Neural crest cell (in vitro differentiated cells): ENCODE measurements at regions not wholly inside any gene's neighbourhood (a gene's known extent, or its start where the extent isn't known, plus 50 kb on each side); places are given as distances from the start of the nearest gene placed in this dataset.

ENCODE experiments used
- DNase-seq: peaks from one replicate; pipeline ENCODE4 v3.0.0; 2021; ENCODE audit warnings: low read depth, mixed read lengths, low spot score
- H3K27ac Mint-ChIP-seq: one replicate; pipeline ENCODE4 v1.8.0; 2021; ENCODE audit warnings: mild to moderate bottlenecking, mixed read lengths; ENCODE audit not compliant: unreplicated experiment
- H3K27me3 Mint-ChIP-seq: 2 replicates; pipeline ENCODE4 v1.8.0; 2021; ENCODE audit warnings: low read depth, mild to moderate bottlenecking, mixed read lengths
- H3K36me3 Mint-ChIP-seq: 2 replicates; pipeline ENCODE4 v1.8.0; 2021; ENCODE audit warnings: low read depth, mild to moderate bottlenecking, mixed read lengths
- H3K4me1 Mint-ChIP-seq: 2 replicates; pipeline ENCODE4 v1.8.0; 2021; ENCODE audit warnings: mixed read lengths
- H3K4me3 Mint-ChIP-seq: one replicate; pipeline ENCODE4 v1.8.0; 2021; ENCODE audit warnings: mild to moderate bottlenecking, mixed read lengths
- H3K9me3 Mint-ChIP-seq: 2 replicates; pipeline ENCODE4 v1.8.0; 2021; ENCODE audit warnings: mixed read lengths
- TF ChIP-seq, protein P1 (sequence below): fragments of 200-600 bp; sonication (generic); conservative IDR thresholded peaks from 2 replicates; pipeline ENCODE4 v1.5.0; 2021; ENCODE audit warnings: antibody characterized with exemption, mild to moderate bottlenecking

DNA sequence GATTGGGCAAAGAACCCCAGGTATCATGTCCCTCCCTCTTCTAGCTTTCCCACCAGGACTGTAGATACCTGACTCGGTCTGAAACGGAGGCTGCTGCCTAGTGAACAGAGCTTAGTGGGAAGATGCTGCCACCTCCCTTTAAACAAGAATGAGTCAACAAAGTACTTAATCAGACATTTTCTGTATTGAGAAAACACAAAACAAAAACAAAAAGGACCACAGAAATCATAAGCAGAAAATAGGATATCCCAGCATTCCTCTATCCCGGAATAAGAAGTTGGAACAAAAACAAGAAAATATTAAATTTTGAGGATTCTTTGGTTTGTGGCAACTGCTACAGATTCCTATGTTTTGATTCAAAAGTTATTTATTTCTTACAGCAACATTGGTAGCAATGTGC lies 51.7 kb upstream of the COL8A1 start:
- H3K9me3 Mint-ChIP-seq, result peaks cover 5% of the 10 kb centered on the region
- no peak overlapping the region for H3K4me3 Mint-ChIP-seq
- TF ChIP-seq, protein P1, sequence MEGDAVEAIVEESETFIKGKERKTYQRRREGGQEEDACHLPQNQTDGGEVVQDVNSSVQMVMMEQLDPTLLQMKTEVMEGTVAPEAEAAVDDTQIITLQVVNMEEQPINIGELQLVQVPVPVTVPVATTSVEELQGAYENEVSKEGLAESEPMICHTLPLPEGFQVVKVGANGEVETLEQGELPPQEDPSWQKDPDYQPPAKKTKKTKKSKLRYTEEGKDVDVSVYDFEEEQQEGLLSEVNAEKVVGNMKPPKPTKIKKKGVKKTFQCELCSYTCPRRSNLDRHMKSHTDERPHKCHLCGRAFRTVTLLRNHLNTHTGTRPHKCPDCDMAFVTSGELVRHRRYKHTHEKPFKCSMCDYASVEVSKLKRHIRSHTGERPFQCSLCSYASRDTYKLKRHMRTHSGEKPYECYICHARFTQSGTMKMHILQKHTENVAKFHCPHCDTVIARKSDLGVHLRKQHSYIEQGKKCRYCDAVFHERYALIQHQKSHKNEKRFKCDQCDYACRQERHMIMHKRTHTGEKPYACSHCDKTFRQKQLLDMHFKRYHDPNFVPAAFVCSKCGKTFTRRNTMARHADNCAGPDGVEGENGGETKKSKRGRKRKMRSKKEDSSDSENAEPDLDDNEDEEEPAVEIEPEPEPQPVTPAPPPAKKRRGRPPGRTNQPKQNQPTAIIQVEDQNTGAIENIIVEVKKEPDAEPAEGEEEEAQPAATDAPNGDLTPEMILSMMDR, result no peak
- no peak for DNase-seq
- no peaks in the 10 kb centered on the region for H3K4me1 Mint-ChIP-seq
- no peaks in the 10 kb centered on the region for H3K36me3 Mint-ChIP-seq
- no peak overlapping the region for H3K27ac Mint-ChIP-seq
- H3K27me3 Mint-ChIP-seq, result peaks cover 22% of the 10 kb centered on the region

DNA sequence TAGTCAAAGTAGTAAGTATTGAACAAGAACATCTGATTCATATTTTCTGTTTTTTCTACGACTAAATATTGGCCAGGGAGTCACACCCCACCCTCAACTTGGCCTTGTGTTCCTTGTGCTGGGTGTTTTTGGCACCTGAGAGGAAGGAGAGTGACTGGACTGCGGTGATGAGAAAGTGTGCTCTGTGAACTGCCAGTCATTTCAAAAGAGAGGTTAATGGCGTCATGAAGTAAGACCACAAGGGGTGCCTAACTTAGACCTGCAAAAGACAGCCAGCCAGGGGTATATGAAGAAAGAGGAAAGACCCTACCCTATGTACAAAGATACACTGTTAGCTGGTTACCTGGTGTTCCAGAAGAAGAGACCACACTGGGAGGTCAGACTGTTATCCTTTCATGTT lies 58.4 kb upstream of the COL8A1 start:
- H3K9me3 Mint-ChIP-seq, result peaks cover 10% of the 10 kb centered on the region
- H3K4me1 Mint-ChIP-seq, result no peaks in the 10 kb centered on the region
- H3K4me3 Mint-ChIP-seq, result no peak overlapping the region
- DNase-seq, result no peak
- peaks cover 13% of the 10 kb centered on the region for H3K27me3 Mint-ChIP-seq
- no peak overlapping the region for H3K27ac Mint-ChIP-seq
- H3K36me3 Mint-ChIP-seq, result no peaks in the 10 kb centered on the region
- TF ChIP-seq, protein P1, result no peak

DNA sequence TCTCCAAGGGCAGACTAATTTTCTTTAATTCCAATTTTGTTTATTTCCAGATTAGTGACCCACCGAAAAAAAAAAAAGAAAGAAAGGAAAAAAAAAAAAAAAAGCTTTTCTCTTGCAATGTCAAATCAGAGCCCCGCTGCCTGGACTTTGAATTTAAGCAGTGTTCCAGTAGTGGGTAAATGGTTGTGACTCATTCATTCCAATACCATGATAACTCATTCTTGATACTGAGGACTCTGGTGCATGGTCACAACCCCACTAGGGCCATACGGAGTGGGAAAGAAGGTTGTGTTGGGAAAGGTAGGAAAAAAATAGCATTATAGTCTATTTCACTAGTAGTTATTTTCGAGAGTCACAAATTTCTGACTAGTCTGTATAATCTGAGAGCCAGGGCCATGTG lies 59.1 kb upstream of the COL8A1 start:
- Mint-ChIP-seq H3K9me3 (peaks cover 11% of the 10 kb centered on the region), H3K27me3 (peaks cover 13% of the 10 kb centered on the region), H3K4me1 (no peaks in the 10 kb centered on the region), H3K4me3 (no peak overlapping the region), H3K36me3 (no peaks in the 10 kb centered on the region), H3K27ac (no peak overlapping the region)
- TF ChIP-seq, protein P1, result no peak
- no peak for DNase-seq

DNA sequence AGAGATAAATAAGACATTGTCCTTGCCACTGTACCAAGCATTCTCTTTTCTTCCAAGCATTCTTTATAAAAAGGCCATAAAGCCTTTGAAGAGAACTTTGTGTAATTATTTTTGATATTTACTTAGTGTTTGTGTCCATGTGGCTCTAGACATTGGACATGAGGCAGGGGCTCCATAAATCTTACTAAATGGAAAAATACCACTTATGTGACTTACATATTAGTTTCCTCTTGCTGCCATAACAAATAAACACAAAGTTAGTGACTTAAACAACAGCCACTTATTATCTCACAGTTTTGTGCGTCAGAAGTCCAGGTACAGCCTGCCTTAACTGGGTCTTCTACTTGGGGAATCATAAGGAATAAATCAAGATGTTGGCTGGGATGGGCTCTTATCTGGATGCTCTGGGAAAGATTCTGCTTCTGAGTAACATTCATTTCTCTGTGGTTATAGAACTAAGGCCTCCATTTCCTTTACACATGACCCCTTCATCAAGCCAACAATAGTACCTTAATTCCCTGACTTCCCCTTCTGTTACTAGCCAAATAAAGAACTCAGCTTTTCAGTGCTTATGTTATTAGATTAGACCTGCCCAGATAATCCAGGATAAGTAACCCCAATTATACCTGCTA lies 59.9 kb upstream of the COL8A1 start:
- Mint-ChIP-seq H3K36me3 (no peaks in the 10 kb centered on the region), H3K27me3 (peaks cover 8% of the 10 kb centered on the region), H3K4me1 (no peaks in the 10 kb centered on the region), H3K27ac (no peak overlapping the region), H3K9me3 (peaks cover 11% of the 10 kb centered on the region), H3K4me3 (no peak overlapping the region)
- no peak for DNase-seq
- TF ChIP-seq, protein P1, result no peak

DNA sequence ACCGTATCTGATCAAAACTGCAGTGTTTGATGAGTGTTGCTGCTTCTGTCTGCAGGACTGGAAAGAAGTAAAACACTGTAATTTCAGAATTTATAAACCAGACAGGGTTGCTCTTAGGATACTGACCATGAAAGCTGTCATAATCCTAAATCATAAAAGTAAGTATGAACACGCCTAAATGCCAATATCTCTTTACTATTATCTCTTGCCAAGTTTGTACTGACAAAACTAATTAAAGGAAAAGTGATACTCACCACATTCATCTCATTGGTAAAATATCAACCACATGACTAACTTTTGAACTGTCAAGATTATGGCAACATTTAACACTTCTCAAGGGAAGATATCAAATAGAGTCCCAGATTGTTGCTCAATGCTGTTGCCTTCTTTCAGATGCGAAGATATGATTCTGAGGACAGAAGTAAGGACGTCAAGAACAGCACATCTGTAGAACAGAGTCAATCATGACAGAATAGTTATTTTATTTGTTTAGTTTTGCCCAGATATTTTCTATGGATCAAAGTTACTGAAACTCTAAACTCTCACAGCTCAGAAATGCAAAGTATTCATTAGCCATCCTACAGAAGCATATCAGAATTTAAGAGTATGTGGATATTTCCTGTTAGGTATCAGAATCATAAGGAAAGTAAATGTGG lies 61.4 kb upstream of the COL8A1 start:
- Mint-ChIP-seq H3K4me3 (no peak overlapping the region), H3K4me1 (no peaks in the 10 kb centered on the region), H3K27ac (no peak overlapping the region), H3K27me3 (peaks cover 2% of the 10 kb centered on the region), H3K9me3 (peaks cover 9% of the 10 kb centered on the region), H3K36me3 (no peaks in the 10 kb centered on the region)
- no peak for DNase-seq
- TF ChIP-seq, protein P1, result no peak
